Stimulated activated naive B cell treated with anti-CD40 and anti-IgM and Interleukin-4, amounts not matched to agents 10 μg/mL and 1 μg/mL and 100 μg/mL, for 72 hours (primary cell): ENCODE measurements at regions not wholly inside any gene's neighbourhood (a gene's known extent, or its start where the extent isn't known, plus 50 kb on each side); places are given as distances from the start of the nearest gene placed in this dataset.
"Not testable (repeated sequence)": the region's sequence is repeated elsewhere in the genome, so short reads cannot be mapped to it uniquely, and the experiment has no call there.

Source experiments
- ATAC-seq, 2 donors: fragments of 150-1000 bp; cut with Tn5 transposase; replicated peaks; 2 replicates each; pipeline ENCODE4 v1.10.0; 2021; ENCODE audit warnings: moderate library complexity in 1 of 2
- DNase-seq: peaks from one replicate; pipeline ENCODE4 v3.0.0; 2021
- H3K27ac Mint-ChIP-seq: one replicate; pipeline ENCODE4 v1.8.0; 2022; ENCODE audit warnings: mild to moderate bottlenecking, mixed read lengths
- H3K27me3 Mint-ChIP-seq, 2 donors: one replicate each; pipeline ENCODE4 v1.8.0; 2022; ENCODE audit warnings: mixed read lengths in 2 of 2
- H3K36me3 Mint-ChIP-seq, 2 donors: one replicate each; pipeline ENCODE4 v1.8.0; 2022; ENCODE audit warnings: mixed read lengths in 2 of 2, mild to moderate bottlenecking in 1 of 2
- H3K4me1 Mint-ChIP-seq, 2 donors: one replicate each; pipeline ENCODE4 v1.8.0; 2022; ENCODE audit warnings: mixed read lengths in 2 of 2, mild to moderate bottlenecking in 1 of 2
- H3K4me3 Mint-ChIP-seq, 2 donors: one replicate each; pipeline ENCODE4 v1.8.0; 2022; ENCODE audit warnings: mild to moderate bottlenecking in 2 of 2, mixed read lengths in 2 of 2, moderate library complexity in 1 of 2
- H3K9me3 Mint-ChIP-seq, 2 donors: one replicate each; pipeline ENCODE4 v1.8.0; 2022; ENCODE audit warnings: mixed read lengths in 2 of 2, mild to moderate bottlenecking in 1 of 2

DNA sequence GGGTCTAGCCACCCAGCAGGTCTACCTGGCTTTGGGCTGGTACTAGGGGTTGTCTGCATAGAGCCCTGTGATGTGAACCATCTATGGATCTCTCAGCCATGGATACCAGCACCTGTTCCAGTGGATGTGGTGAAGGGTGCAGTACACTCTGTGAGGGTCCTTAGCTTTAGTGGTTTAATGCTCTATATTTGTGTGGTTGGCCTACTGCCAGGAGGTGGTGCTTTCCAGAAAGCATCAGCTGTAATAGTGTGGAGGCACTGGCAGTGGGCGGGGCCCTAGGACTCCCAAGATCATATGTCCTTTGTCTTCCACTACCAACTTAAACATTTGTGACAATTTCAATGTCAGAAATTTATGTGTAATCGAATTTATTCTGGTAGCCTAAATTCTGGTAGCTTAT is 1065.1 kb downstream of the RPIA start:
- not testable (repeated sequence) for ATAC-seq, H3K27ac Mint-ChIP-seq, H3K4me1 Mint-ChIP-seq, DNase-seq, H3K9me3 Mint-ChIP-seq, H3K36me3 Mint-ChIP-seq, H3K4me3 Mint-ChIP-seq
- H3K27me3 Mint-ChIP-seq = peaks cover 7 to 34% of the 10 kb centered on the region in 2 donors

DNA sequence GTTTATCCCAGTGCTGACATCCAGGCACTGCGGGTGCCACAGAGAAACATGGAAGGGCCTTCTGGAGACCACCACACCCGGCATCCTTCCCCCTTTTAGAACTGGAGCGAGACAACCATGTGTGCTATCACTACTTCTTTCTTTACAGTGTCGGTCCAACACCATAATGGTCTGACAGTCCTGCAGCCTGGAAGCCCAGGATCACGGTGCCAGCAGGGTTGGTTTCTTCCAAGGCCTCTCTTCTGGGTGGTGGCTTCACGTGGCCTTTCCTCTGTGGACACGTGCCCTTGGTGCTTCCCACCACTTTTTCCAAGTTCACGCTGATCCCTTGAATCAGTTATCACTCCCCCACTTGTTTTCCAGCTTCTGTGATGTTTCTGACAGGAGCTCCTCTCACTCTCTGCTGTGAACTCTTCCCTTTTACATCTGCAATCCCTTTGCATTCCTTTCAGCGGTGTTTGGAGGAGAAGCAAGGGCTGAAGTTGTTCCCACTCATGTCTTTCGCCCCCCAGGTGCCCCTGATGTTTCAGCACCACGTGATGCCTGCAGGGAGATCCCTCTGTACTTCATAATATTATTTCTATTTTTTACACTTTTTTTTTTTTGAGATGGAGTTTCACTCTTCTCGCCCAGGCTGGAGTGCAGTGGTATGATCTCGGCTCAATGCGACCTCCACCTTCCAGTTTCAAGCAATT is 1067.0 kb downstream of the RPIA start:
- not testable (repeated sequence) for H3K9me3 Mint-ChIP-seq, ATAC-seq, H3K4me1 Mint-ChIP-seq, H3K27ac Mint-ChIP-seq, DNase-seq, H3K36me3 Mint-ChIP-seq, H3K4me3 Mint-ChIP-seq
- peaks cover 11 to 41% of the 10 kb centered on the region in 2 donors for H3K27me3 Mint-ChIP-seq

DNA sequence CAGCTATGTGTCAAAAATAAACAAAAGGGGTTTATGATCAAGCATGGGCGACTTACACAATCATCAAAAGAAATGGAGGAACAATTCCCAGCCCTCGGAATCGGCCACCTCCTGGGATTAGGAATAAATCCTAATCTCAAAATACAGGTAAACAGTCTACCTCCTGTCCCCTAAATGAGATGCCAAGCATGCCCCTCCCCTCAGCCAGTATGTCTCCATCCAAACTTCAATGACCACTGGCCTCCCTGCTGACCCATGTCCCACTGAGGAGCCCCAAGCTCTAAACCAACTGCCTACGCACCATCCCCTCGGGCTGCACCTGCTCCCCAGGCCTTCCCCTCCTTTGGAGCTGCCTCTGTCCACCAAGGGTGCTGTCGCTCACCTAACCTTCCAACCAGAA is 1069.3 kb downstream of the RPIA start:
- not testable (repeated sequence) for H3K27ac Mint-ChIP-seq, H3K9me3 Mint-ChIP-seq, DNase-seq, ATAC-seq, H3K4me3 Mint-ChIP-seq, H3K36me3 Mint-ChIP-seq, H3K4me1 Mint-ChIP-seq
- H3K27me3 Mint-ChIP-seq = peaks cover 24 to 60% of the 10 kb centered on the region in 2 donors

DNA sequence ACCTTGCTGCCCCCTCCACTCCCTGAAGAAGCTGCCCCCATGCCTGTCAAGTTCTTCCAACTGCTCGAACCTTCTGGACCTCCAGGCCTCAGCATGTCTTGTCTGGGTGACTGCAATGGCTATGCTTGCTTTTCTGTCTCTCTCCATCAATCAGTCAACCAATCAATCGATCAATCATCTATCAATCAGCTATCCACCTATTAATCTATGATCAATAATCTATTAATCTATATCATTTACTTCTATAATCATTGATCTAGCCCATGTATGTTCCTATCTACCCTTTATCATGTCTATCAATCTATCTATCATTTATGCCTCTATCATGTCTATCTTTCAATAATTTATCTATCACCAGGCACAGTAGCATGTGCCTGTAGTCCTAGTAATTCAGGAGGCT is 1069.7 kb downstream of the RPIA start:
- ATAC-seq, H3K36me3 Mint-ChIP-seq, H3K9me3 Mint-ChIP-seq, H3K27ac Mint-ChIP-seq, H3K4me1 Mint-ChIP-seq, DNase-seq, H3K4me3 Mint-ChIP-seq: not testable (repeated sequence)
- peaks cover 28 to 61% of the 10 kb centered on the region in 2 donors for H3K27me3 Mint-ChIP-seq

DNA sequence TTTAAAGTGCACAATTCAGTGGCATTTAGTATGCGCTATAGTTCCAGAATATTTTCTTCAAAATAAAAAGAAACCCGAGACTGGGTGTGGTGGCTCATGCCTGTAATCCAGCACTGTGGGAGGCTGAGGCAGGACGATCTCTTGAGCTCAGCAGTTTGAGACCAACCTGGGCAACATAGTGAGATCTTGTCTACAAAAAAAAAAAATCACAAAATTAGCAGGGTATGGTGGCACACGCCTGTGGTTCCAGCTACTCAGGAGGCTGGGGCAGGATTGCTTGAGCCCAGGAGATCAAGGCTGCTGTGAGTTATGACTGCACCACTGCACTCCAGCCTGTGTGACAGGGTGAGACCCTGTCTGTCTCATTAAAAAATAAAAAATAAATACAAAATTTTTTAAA is 1070.4 kb downstream of the RPIA start:
- peaks cover 35 to 63% of the 10 kb centered on the region in 2 donors for H3K27me3 Mint-ChIP-seq
- not testable (repeated sequence) for DNase-seq, H3K27ac Mint-ChIP-seq, ATAC-seq, H3K4me3 Mint-ChIP-seq, H3K36me3 Mint-ChIP-seq, H3K9me3 Mint-ChIP-seq, H3K4me1 Mint-ChIP-seq

DNA sequence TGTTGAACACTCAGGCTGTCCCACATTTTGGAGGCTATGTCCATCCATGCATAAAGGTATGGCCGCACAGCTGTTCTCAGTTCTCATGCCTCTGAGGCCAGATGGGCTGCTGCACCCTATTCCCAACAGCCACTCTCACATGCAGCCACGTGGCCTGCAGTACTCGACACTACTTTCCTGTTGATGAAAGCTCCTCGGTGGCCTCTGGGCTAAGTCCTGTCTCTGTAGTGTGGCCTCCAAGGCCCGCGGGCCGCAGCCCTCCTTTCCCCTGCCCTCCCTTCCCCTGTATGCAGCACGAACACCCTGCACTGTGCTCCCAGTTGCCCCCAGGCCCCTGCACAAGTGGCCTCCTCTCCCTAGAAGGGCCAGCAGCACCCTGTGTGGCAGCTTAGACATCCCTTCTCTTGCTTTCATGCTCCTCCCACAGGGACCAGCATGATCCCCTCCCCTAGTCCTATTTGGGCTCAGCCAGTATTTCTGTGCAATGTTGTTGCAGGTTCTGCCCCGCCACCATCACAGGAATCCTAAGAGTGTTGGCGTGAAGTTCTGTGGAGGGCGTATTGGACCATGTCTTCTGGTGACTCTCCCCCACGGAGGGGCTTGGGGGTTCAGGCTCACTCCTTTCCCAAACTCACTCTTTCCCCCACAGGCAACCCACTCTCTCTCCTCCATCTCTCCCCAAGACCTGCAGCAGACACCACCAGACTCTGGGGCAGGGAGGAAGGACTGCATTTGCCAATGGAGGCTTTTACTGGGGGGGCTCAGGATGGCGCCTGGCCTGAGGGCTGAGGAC is 1071.2 kb downstream of the RPIA start:
- not testable (repeated sequence) for H3K27ac Mint-ChIP-seq, DNase-seq, H3K36me3 Mint-ChIP-seq, H3K4me1 Mint-ChIP-seq, H3K9me3 Mint-ChIP-seq, ATAC-seq, H3K4me3 Mint-ChIP-seq
- H3K27me3 Mint-ChIP-seq = peaks cover 42 to 66% of the 10 kb centered on the region in 2 donors

DNA sequence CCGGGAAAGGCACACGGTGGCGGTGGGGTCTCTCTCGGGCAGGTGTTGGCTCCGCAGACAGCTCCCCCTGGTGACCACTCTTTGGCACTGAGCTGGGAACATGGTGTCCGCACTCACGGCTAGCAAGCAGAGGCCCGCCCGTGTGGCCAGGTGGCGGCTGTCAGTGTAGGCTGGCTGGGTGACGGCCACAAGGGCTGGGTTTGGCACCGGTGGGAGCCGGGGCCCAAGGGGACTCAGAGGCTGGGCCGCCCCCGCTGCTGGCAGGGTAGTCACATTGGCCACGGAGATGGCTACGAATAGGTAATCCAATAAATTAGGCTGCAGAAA is 1071.7 kb downstream of the RPIA start:
- peaks cover 4 to 6% of the 10 kb centered on the region in 2 donors for H3K4me1 Mint-ChIP-seq
- peaks cover 46 to 67% of the 10 kb centered on the region in 2 donors for H3K27me3 Mint-ChIP-seq
- H3K9me3 Mint-ChIP-seq = no peaks in the 10 kb centered on the region
- H3K4me3 Mint-ChIP-seq = no peak overlapping the region
- no peak overlapping the region for H3K27ac Mint-ChIP-seq
- no peak for DNase-seq
- no peaks in the 10 kb centered on the region for H3K36me3 Mint-ChIP-seq
- ATAC-seq = no peak

DNA sequence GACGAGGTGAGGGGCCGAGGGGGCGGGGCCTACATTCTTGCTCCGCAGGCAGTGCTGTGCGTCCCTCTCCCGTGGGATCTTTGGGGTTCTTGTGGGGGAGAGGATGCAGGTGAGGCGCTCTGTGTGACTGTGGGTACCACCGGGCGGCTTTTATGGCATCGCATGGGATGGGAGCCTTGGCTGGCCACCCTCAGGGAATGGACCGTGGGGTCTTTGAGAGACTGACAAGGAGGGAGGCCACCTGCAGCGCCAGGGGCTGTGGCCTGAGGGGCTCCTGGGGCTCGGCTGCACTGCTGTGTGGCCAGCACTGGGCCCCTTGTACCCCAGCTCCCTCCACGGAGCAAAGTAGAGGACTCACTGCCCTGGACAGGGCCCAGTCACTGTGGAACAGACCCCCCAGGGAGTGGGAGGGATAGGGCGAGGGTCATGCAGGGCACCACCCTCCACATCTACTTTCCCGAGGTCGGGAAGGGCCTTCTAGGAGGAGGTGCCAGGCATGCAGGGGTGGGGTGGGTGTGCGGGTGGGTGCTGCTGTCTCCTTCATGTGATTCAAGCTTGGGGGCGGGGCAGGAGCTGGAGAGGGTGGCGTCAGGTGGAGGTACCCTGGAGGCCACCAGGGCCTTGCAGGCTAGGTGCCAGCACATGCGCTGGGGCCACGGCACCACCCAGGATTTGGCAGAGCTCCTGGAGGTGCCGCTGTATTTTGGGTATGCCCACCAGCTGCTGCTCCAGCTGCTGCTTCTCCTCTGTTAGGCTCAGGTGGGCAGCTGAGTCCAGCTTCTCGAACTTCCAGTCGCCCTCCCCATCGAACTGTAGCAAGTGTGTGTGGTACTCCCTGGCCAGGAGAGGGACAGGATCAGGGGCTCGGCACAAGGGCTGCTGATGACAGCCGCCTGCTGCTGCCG is 1072.4 kb downstream of the RPIA start:
- Mint-ChIP-seq H3K9me3 (no peaks in the 10 kb centered on the region), H3K4me1 (peaks cover 4 to 6% of the 10 kb centered on the region in 2 donors), H3K27ac (no peak overlapping the region), H3K36me3 (no peaks in the 10 kb centered on the region), H3K27me3 (peaks cover 48 to 65% of the 10 kb centered on the region in 2 donors), H3K4me3 (no peak overlapping the region)
- DNase-seq (no peak), ATAC-seq (no peak)

DNA sequence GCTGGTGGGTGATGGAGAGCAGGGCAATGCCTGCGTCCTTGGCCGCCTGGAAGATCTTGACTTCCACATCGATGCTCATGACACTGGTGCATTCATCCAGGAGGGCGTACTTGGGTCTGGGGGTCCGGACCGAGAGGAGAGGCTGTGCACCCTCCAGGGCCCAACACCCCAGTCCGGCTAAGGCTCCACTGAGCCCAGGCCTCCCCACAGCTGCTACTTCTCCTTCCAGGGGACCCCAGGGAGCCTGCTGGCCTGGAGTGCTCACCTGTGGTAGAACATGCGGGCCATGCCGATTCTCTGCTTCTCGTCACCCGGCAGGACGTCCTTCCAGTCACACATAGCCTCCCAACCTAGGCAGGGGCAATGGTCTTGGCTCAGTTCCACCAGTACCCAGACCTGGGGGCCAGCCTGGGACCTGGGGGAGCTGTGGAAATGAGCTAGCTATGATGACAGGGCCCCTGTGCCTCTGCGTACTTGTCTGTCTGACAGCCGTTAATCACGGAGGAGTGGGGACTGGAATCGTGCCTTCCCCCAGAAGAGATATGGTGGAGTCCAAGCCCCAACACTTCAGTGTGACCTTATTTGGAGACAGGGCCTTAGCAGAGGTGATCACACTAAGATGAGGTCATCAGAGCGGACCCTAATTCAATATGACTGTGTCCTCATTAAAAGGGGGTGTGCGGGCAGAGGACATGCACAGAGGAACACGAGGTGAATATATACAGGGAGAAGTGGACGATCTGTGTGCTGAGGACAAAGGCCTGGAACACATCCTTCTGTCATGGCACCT is 1073.3 kb downstream of the RPIA start:
- not testable (repeated sequence) for ATAC-seq, DNase-seq, H3K9me3 Mint-ChIP-seq, H3K27ac Mint-ChIP-seq, H3K4me3 Mint-ChIP-seq, H3K4me1 Mint-ChIP-seq, H3K36me3 Mint-ChIP-seq
- H3K27me3 Mint-ChIP-seq = peaks cover 48 to 69% of the 10 kb centered on the region in 2 donors

DNA sequence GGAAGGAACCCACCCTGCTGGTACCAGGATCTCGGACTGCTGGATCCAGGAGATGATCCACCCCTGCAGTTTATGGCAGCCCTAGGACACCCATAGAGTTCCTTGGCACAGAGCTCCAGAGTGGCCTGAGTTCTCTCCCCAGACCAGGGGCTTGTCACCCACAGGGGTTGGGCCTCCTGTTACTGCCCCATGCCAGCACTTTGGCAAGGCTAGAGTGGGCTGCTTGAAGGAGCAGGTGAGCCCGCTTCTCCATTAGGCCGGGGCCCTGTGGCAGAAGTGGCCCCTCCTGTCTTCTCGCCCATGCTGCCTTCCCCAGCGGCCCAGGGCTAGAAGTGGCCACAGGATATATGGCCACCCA is 1073.9 kb downstream of the RPIA start:
- H3K36me3 Mint-ChIP-seq, DNase-seq, H3K9me3 Mint-ChIP-seq, H3K4me1 Mint-ChIP-seq, ATAC-seq, H3K4me3 Mint-ChIP-seq, H3K27ac Mint-ChIP-seq: not testable (repeated sequence)
- peaks cover 50 to 71% of the 10 kb centered on the region in 2 donors for H3K27me3 Mint-ChIP-seq

DNA sequence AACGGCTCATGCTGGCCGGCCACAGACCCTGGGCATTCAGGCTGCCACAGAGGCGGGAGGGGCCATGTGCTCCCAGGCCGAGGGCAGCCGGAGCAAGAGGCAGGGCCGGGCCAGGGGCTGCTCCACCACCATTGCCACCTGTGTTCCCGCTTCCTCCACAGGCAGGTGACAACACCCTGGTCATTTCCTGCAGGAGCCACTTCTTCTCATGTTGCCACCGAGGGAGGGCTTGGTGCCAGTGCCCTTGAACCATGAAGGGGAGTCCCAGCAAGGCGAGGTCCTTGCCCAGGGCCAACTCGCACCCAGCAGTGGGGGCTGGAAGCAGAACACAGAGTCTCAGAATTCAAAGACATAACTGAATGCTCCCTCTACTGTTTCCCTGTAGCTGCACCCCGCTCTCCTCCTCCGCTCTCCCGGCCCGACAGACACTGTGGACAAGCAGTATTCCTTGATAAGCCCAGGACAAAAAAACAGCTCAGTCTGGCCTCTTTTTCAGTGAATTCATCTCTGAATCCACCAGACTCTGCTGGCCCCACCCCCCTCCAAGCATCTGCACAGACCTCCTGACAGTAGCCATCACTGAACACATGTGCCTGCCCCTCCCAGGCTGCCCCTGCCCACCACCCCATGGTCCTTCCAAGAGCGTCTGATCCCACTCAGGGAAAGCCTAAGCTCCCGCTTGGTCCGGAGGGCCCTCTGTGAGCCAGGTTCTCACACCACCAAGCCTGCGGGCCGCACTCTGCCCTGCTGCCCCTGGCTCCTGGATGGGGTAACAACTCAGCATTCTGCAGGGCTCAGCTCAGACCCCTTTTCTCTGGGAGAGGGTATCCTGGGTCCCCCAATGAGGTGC is 1074.9 kb downstream of the RPIA start:
- H3K36me3 Mint-ChIP-seq, H3K4me1 Mint-ChIP-seq, DNase-seq, ATAC-seq, H3K27ac Mint-ChIP-seq, H3K9me3 Mint-ChIP-seq, H3K4me3 Mint-ChIP-seq: not testable (repeated sequence)
- H3K27me3 Mint-ChIP-seq = peaks cover 48 to 68% of the 10 kb centered on the region in 2 donors

DNA sequence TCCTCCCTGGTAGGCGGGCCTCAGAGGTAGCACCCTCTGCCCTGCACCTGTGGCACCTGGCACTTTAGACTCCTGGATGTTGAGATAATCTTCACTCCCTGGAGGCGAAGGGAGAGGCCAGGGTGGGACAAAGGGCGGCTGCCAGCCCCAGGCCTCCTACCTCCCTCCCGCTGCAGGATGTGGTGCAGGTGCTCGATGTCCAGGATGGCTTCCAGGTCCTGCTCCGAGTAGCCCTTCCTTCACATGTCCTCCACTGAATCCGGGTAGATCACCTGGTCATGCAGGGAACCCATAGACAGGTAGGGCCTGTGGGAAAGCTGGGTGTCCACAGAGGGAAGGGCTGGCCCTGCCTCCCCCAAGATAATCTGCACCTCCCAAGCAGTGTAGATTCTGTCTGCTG is 1075.6 kb downstream of the RPIA start:
- not testable (repeated sequence) for DNase-seq, H3K36me3 Mint-ChIP-seq, ATAC-seq, H3K4me1 Mint-ChIP-seq, H3K27ac Mint-ChIP-seq, H3K9me3 Mint-ChIP-seq
- H3K4me3 Mint-ChIP-seq = peak overlapping the region in 1 of 2 donors; percentile 54
- peaks cover 47 to 68% of the 10 kb centered on the region in 2 donors for H3K27me3 Mint-ChIP-seq
